Activated T-cell treated with anti-CD3 and anti-CD28 coated beads for 48 hours (primary cell): ENCODE measurements at regions not wholly inside any gene's neighbourhood (a gene's known extent, or its start where the extent isn't known, plus 50 kb on each side); places are given as distances from the start of the nearest gene placed in this dataset.
A peak's percentile ranks its signal among the peaks of the same experiment; 100 is the strongest.
"Not testable (repeated sequence)": the region's sequence is repeated elsewhere in the genome, so short reads cannot be mapped to it uniquely, and the experiment has no call there.

Experiments used
- DNase-seq: peaks from one replicate; pipeline ENCODE4 v3.0.0-alpha.2; 2020; ENCODE audit warnings: low read depth

- no peak for DNase-seq
Measured at GRCh38 chr7:148514236-148514635, 76.3 kb upstream of the C7orf33 start.

GRCh38 chr7:148515237-148515636, 75.3 kb upstream of the C7orf33 start:
- no peak for DNase-seq

GRCh38 chr7:148515728-148516695, 74.6 kb upstream of the C7orf33 start:
- DNase-seq = no peak

GRCh38 chr7:148519386-148519785, 71.2 kb upstream of the C7orf33 start:
- not testable (repeated sequence) for DNase-seq

GRCh38 chr7:148521271-148521670, 69.3 kb upstream of the C7orf33 start:
- no peak for DNase-seq

GRCh38 chr7:148523550-148523949, 67.0 kb upstream of the C7orf33 start:
- no peak for DNase-seq

- DNase-seq = no peak
Measured at GRCh38 chr7:148524479-148525224, 65.9 kb upstream of the C7orf33 start.

GRCh38 chr7:148527717-148528168, 62.8 kb upstream of the C7orf33 start:
- peak; percentile 79 for DNase-seq

- peak; percentile 17 for DNase-seq
Measured at GRCh38 chr7:148535217-148535616, 55.3 kb upstream of the C7orf33 start.

GRCh38 chr7:148537435-148537834, 53.1 kb upstream of the C7orf33 start:
- no peak for DNase-seq

GRCh38 chr7:148540041-148540738, 50.4 kb upstream of the C7orf33 start:
- DNase-seq = no peak
